Natural killer cell (primary cell): ENCODE measurements at regions not wholly inside any gene's neighbourhood (a gene's known extent, or its start where the extent isn't known, plus 50 kb on each side); places are given as distances from the start of the nearest gene placed in this dataset.

ENCODE experiments used
- ATAC-seq, 3 donors: fragments of 150-1000 bp in 2 of 3; fragments of 200-7000 bp in 1 of 3; cut with Tn5 transposase; 1 replicate in 1 of 3; 2 replicates in 2 of 3; pipeline ENCODE4 v1.10.0; 2021; ENCODE audit warnings: mild to moderate bottlenecking in 2 of 3, moderate library complexity in 2 of 3
- DNase-seq, 2 donors: peaks; one replicate each; pipeline versions ENCODE4 v3.0.0 to v3.0.0-alpha.2; 2013 to 2021; ENCODE audit warnings: mixed read lengths in 1 of 2
- H3K27ac ChIP-seq: one replicate; pipeline ENCODE4 v1.5.1; 2013; ENCODE audit warnings: mild to moderate bottlenecking, low read length
- H3K27me3 ChIP-seq: one replicate; pipeline ENCODE4 v1.6.1; 2013; ENCODE audit warnings: low read length; ENCODE audit not compliant: control insufficient read depth, insufficient read depth
- H3K36me3 ChIP-seq: one replicate; pipeline ENCODE4 v1.6.1; 2013; ENCODE audit warnings: low read length; ENCODE audit not compliant: control insufficient read depth, insufficient read depth
- H3K4me1 ChIP-seq: one replicate; pipeline ENCODE4 v1.6.1; 2013; ENCODE audit warnings: low read length; ENCODE audit not compliant: control insufficient read depth, insufficient read depth
- H3K4me3 ChIP-seq: one replicate; pipeline ENCODE4 v1.5.1; 2013; ENCODE audit warnings: low read length
- H3K9me3 ChIP-seq: one replicate; pipeline ENCODE4 v1.6.1; 2013; ENCODE audit warnings: low read length; ENCODE audit not compliant: control insufficient read depth, insufficient read depth
- H3K27ac Mint-ChIP-seq, 2 donors: one replicate each; pipeline ENCODE4 v1.8.0; 2022; ENCODE audit warnings: mild to moderate bottlenecking in 2 of 2, mixed read lengths in 2 of 2, moderate library complexity in 1 of 2
- H3K27me3 Mint-ChIP-seq, 2 donors: one replicate each; pipeline ENCODE4 v1.8.0; 2022; ENCODE audit warnings: low read depth in 2 of 2, mixed read lengths in 2 of 2
- H3K36me3 Mint-ChIP-seq: one replicate; pipeline ENCODE4 v1.8.0; 2022; ENCODE audit warnings: mixed read lengths
- H3K4me1 Mint-ChIP-seq, 2 donors: one replicate each; pipeline ENCODE4 v1.8.0; 2022; ENCODE audit warnings: mixed read lengths in 2 of 2
- H3K4me3 Mint-ChIP-seq: one replicate; pipeline ENCODE4 v1.8.0; 2022; ENCODE audit warnings: mild to moderate bottlenecking, moderate library complexity, mixed read lengths
- H3K9me3 Mint-ChIP-seq, 2 donors: one replicate each; pipeline ENCODE4 v1.8.0; 2022; ENCODE audit warnings: mixed read lengths in 2 of 2
- CTCF ChIP-seq: fragments of 200-600 bp; IDR thresholded peaks from one replicate; pipeline ENCODE4 v1.8.0; 2022; ENCODE audit warnings: antibody characterized with exemption
- WGBS: methylation state at CpG from one replicate; pipeline ENCODE4 v1.1.7; 2013; ENCODE audit warnings: missing lambda C conversion rate; ENCODE audit not compliant: insufficient coverage; 5-methylcytosine and 5-hydroxymethylcytosine counted together
- intact Hi-C: fragments of 100-400 bp; cut with micrococcal nuclease; formaldehyde crosslinking; loops from one replicate; pipeline ENCODE4 v1.14.2; 2022

- Mint-ChIP-seq H3K36me3 (peaks cover 8% of the 10 kb centered on the region), H3K9me3 (peaks cover 15 to 37% of the 10 kb centered on the region in 2 donors), H3K27me3 (no peaks in the 10 kb centered on the region), H3K27ac (no peak overlapping the region), H3K4me3 (no peak overlapping the region), H3K4me1 (no peaks in the 10 kb centered on the region)
- intact Hi-C loops, result no loop called here
- H3K27ac ChIP-seq, result no peak overlapping the region
- no peak overlapping the region for H3K4me3 ChIP-seq
- WGBS, result 89% methylated on average over 3 of the region's 3 CpGs
- H3K27me3 ChIP-seq, result no peaks in the 10 kb centered on the region
- no peaks in the 10 kb centered on the region for H3K36me3 ChIP-seq
- no peaks in the 10 kb centered on the region for H3K4me1 ChIP-seq
- no peak for TF ChIP-seq CTCF
- H3K9me3 ChIP-seq, result peaks cover 5% of the 10 kb centered on the region
- DNase-seq, result no peak
- ATAC-seq, result no peak
Measured at GRCh38 chr5:145511351-145511750, 323.8 kb downstream of the PRELID2 start.

DNA sequence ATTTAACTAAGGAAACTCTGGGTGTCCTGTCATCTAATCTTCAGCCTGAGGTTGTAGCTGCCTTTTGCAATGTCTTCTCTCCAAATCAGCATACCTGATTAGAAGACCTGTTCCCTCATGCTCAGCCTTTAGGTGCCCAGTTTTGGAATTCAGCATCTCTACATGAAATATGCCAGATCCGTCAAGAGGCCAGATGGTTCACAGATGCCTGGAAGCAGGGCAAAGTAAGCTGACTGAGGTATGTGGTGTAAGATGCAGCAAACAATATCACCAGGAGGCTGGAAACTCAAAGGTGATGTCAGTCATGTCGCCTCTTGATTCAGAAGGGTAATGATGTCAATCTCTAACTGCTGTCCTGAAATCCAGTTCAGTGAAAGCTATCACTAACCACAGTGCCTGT is 324.4 kb downstream of the PRELID2 start:
- Mint-ChIP-seq H3K27me3 (no peaks in the 10 kb centered on the region), H3K4me3 (no peak overlapping the region), H3K27ac (no peak overlapping the region), H3K36me3 (peaks cover 8% of the 10 kb centered on the region), H3K4me1 (no peaks in the 10 kb centered on the region), H3K9me3 (peaks cover 9 to 31% of the 10 kb centered on the region in 2 donors)
- H3K27me3 ChIP-seq, result no peaks in the 10 kb centered on the region
- ATAC-seq (no peak), DNase-seq (no peak)
- H3K27ac ChIP-seq, result no peak overlapping the region
- no peak for TF ChIP-seq CTCF
- intact Hi-C loops, result no loop called here
- H3K4me1 ChIP-seq, result no peaks in the 10 kb centered on the region
- H3K9me3 ChIP-seq, result peaks cover 5% of the 10 kb centered on the region
- H3K36me3 ChIP-seq, result no peaks in the 10 kb centered on the region
- H3K4me3 ChIP-seq, result no peak overlapping the region
- 84% methylated on average over 2 of the region's 2 CpGs for WGBS

- Histone ChIP-seq H3K4me3 (no peak overlapping the region), H3K4me1 (no peaks in the 10 kb centered on the region), H3K27me3 (no peaks in the 10 kb centered on the region), H3K27ac (no peak overlapping the region), H3K36me3 (no peaks in the 10 kb centered on the region), H3K9me3 (peaks cover 5% of the 10 kb centered on the region)
- intact Hi-C loops, result no loop called here
- no peaks in the 10 kb centered on the region for H3K27me3 Mint-ChIP-seq
- H3K9me3 Mint-ChIP-seq, result peaks cover 11 to 33% of the 10 kb centered on the region in 2 donors
- no peak for TF ChIP-seq CTCF
- ATAC-seq (no peak), DNase-seq (no peak)
- WGBS, result no CpG with 5 or more reads among the region's 1 CpG
- H3K27ac Mint-ChIP-seq, result no peak overlapping the region
- no peaks in the 10 kb centered on the region for H3K4me1 Mint-ChIP-seq
- H3K36me3 Mint-ChIP-seq, result peaks cover 8% of the 10 kb centered on the region
- H3K4me3 Mint-ChIP-seq, result no peak overlapping the region
Measured at GRCh38 chr5:145510324-145510723, 324.8 kb downstream of the PRELID2 start.

GRCh38 chr5:145509336-145510136 is 325.6 kb downstream of the PRELID2 start:
- Histone ChIP-seq H3K27ac (no peak overlapping the region), H3K4me1 (no peaks in the 10 kb centered on the region), H3K27me3 (no peaks in the 10 kb centered on the region), H3K4me3 (no peak overlapping the region), H3K9me3 (peaks cover 5% of the 10 kb centered on the region), H3K36me3 (no peaks in the 10 kb centered on the region)
- Mint-ChIP-seq H3K4me3 (no peak overlapping the region), H3K27me3 (no peaks in the 10 kb centered on the region), H3K9me3 (peaks cover 12 to 34% of the 10 kb centered on the region in 2 donors), H3K36me3 (peaks cover 8% of the 10 kb centered on the region), H3K4me1 (no peaks in the 10 kb centered on the region), H3K27ac (no peak overlapping the region)
- no peak for TF ChIP-seq CTCF
- 95% methylated on average over 2 of the region's 2 CpGs for WGBS
- no peak for ATAC-seq
- DNase-seq, result no peak
- intact Hi-C loops, result no loop called here
